HepG2 (cell line): ENCODE measurements at regions not wholly inside any gene's neighbourhood (a gene's known extent, or its start where the extent isn't known, plus 50 kb on each side); places are given as distances from the start of the nearest gene placed in this dataset.

ENCODE experiments used
- CEBPB ChIP-seq: IDR thresholded peaks from 2 replicates; pipeline ENCODE4 v1.6.1; 2011; ENCODE audit warnings: low read depth, low read length, improper control_type of control experiment, borderline replicate concordance
- ELF3 ChIP-seq: IDR thresholded peaks from 2 replicates; pipeline ENCODE4 v1.6.1; 2016; ENCODE audit warnings: missing genetic modification reagents, missing compliant biosample characterization
- FOXA3 ChIP-seq: IDR thresholded peaks from 2 replicates; pipeline ENCODE4 v1.6.1; 2016; ENCODE audit warnings: missing genetic modification reagents, missing compliant biosample characterization
- FOXK1 ChIP-seq: sonication (generic); formaldehyde crosslinking; IDR thresholded peaks from 2 replicates; pipeline ENCODE4 v1.4.0; 2020; ENCODE audit warnings: low read depth, missing genetic modification reagents, borderline replicate concordance
- HNF4G ChIP-seq, 2 experiments: sonication (generic) in 1 of 2; formaldehyde crosslinking in 1 of 2; IDR thresholded peaks; 2 replicates each; pipeline versions ENCODE4 v1.4.0 to v1.6.1; 2011 to 2020; ENCODE audit warnings: borderline replicate concordance in 2 of 2, low read depth in 2 of 2, mild to moderate bottlenecking in 2 of 2, low read length in 1 of 2, missing genetic modification reagents in 1 of 2, moderate library complexity in 1 of 2
- HOMEZ ChIP-seq: IDR thresholded peaks from 2 replicates; pipeline ENCODE4 v1.6.1; 2016; ENCODE audit warnings: low read depth
- IKZF5 ChIP-seq: IDR thresholded peaks from 2 replicates; pipeline ENCODE4 v1.6.1; 2018; ENCODE audit warnings: missing genetic modification reagents, mild to moderate bottlenecking, missing compliant biosample characterization
- KDM2A ChIP-seq: sonication (generic); formaldehyde crosslinking; IDR thresholded peaks from 2 replicates; pipeline ENCODE4 v1.4.0; 2020; ENCODE audit warnings: low read depth, missing genetic modification reagents, borderline replicate concordance
- MATR3 ChIP-seq: sonication (generic); formaldehyde crosslinking; IDR thresholded peaks from 2 replicates; pipeline ENCODE4 v1.4.0; 2020; ENCODE audit warnings: missing genetic modification reagents
- MIER3 ChIP-seq: IDR thresholded peaks from 2 replicates; pipeline ENCODE4 v1.6.1; 2016; ENCODE audit warnings: missing compliant biosample characterization, borderline replicate concordance
- POGZ ChIP-seq: sonication (generic); formaldehyde crosslinking; IDR thresholded peaks from 2 replicates; pipeline ENCODE4 v1.4.0; 2020; ENCODE audit warnings: mild to moderate bottlenecking, missing genetic modification reagents
- SAP130 ChIP-seq: IDR thresholded peaks from 2 replicates; pipeline ENCODE4 v1.6.1; 2016; ENCODE audit warnings: low read depth
- STAT5B ChIP-seq: sonication (generic); formaldehyde crosslinking; IDR thresholded peaks from 2 replicates; pipeline ENCODE4 v1.4.0; 2020; ENCODE audit warnings: missing genetic modification reagents
- TFE3 ChIP-seq: IDR thresholded peaks from 2 replicates; pipeline ENCODE4 v1.6.1; 2016
- ZNF615 ChIP-seq: sonication (generic); formaldehyde crosslinking; IDR thresholded peaks from 2 replicates; pipeline ENCODE4 v1.5.0; 2020; ENCODE audit warnings: mild to moderate bottlenecking, missing genetic modification reagents, borderline replicate concordance
- ZNF629 ChIP-seq: sonication (generic); formaldehyde crosslinking; conservative IDR thresholded peaks from 2 replicates; pipeline ENCODE4 v1.5.0; 2020; ENCODE audit warnings: missing genetic modification reagents
- TF ChIP-seq, protein P1 (sequence below): IDR thresholded peaks from 2 replicates; pipeline ENCODE4 v1.6.1; 2012; ENCODE audit warnings: low read depth, low read length, improper control_type of control experiment
- TF ChIP-seq, protein P2 (sequence below): IDR thresholded peaks from 2 replicates; pipeline ENCODE4 v1.6.1; 2012; ENCODE audit warnings: inconsistent platforms
- TF ChIP-seq, protein P3 (sequence below): IDR thresholded peaks from 2 replicates; pipeline ENCODE4 v1.6.1; 2018; ENCODE audit warnings: missing genetic modification reagents

- TF ChIP-seq IKZF5 (CRISPR knock-in tag) (0 out of 2 replicates have a peak, but pooled peaks have one; percentile 42), FOXK1 (CRISPR knock-in tag) (peak; percentile 93; the same call in 1 of the 2 replicates), FOXA3 (CRISPR knock-in tag) (peak; percentile 98), ELF3 (CRISPR knock-in tag) (peak; percentile 94), TFE3 (CRISPR knock-in tag) (0 out of 2 replicates have a peak, but pooled peaks have one; percentile 29), SAP130 (CRISPR knock-in tag) (peak; percentile 62), CEBPB (peak; percentile 100), HNF4G (IDR thresholded peaks at IDR 0.05; ENCODE audit: borderline replicate concordance, low read depth, low read length) (peak; percentile 48; the same call in 1 of the 2 replicates), HNF4G (CRISPR knock-in tag; IDR thresholded peaks at IDR 0.05; ENCODE audit: borderline replicate concordance, low read depth) (no peak), HOMEZ (CRISPR knock-in tag) (peak; percentile 94), MIER3 (CRISPR knock-in tag) (no peak; the same call in 1 of the 2 replicates), ZNF615 (CRISPR knock-in tag) (no peak), ZNF629 (no peak), MATR3 (CRISPR knock-in tag) (no peak), KDM2A (CRISPR knock-in tag) (no peak), STAT5B (no peak), POGZ (CRISPR knock-in tag) (peak; percentile 80)
- TF ChIP-seq, protein P1, sequence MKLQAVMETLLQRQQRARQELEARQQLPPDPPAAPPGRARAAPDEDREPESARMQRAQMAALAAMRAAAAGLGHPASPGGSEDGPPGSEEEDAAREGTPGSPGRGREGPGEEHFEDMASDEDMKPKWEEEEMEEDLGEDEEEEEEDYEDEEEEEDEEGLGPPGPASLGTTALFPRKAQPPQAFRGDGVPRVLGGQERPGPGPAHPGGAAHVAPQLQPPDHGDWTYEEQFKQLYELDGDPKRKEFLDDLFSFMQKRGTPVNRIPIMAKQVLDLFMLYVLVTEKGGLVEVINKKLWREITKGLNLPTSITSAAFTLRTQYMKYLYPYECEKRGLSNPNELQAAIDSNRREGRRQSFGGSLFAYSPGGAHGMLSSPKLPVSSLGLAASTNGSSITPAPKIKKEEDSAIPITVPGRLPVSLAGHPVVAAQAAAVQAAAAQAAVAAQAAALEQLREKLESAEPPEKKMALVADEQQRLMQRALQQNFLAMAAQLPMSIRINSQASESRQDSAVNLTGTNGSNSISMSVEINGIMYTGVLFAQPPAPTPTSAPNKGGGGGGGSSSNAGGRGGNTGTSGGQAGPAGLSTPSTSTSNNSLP: 0 out of 2 replicates have a peak, but pooled peaks have one; percentile 46
- TF ChIP-seq, protein P2, sequence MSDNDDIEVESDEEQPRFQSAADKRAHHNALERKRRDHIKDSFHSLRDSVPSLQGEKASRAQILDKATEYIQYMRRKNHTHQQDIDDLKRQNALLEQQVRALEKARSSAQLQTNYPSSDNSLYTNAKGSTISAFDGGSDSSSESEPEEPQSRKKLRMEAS: peak; percentile 33; the same call in 1 of the 2 replicates
- TF ChIP-seq, protein P3, sequence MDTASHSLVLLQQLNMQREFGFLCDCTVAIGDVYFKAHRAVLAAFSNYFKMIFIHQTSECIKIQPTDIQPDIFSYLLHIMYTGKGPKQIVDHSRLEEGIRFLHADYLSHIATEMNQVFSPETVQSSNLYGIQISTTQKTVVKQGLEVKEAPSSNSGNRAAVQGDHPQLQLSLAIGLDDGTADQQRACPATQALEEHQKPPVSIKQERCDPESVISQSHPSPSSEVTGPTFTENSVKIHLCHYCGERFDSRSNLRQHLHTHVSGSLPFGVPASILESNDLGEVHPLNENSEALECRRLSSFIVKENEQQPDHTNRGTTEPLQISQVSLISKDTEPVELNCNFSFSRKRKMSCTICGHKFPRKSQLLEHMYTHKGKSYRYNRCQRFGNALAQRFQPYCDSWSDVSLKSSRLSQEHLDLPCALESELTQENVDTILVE (CRISPR knock-in tag): peak; percentile 59; the same call in 1 of the 2 replicates
Observed at GRCh38 chr6:80508885-80509630, 402.6 kb downstream of the BCKDHB start (continued).
